ENCODE measurements at regions not wholly inside any gene's neighbourhood (a gene's known extent, or its start where the extent isn't known, plus 50 kb on each side); places are given as distances from the start of the nearest gene placed in this dataset.

- Histone ChIP-seq H3K79me2 (ENCODE audit: insufficient read depth, low read depth) (no peaks in the 10 kb centered on the region), H3K36me3 (ENCODE audit: insufficient read depth) (no peaks in the 10 kb centered on the region), H3K27ac (no peak overlapping the region), H4K20me1 (ENCODE audit: insufficient read depth) (no peaks in the 10 kb centered on the region), H3K4me2 (no peak overlapping the region), H3K4me3 (IDR thresholded peaks at IDR 0.05; ENCODE audit: insufficient read depth, low read depth, low read length) (no peak overlapping the region), H2AFZ (ENCODE audit: low read depth) (no peak overlapping the region), H3K27me3 (ENCODE audit: insufficient read depth, low read depth) (no peaks in the 10 kb centered on the region), H3K9ac (no peak overlapping the region), H3K4me1 (ENCODE audit: low read depth, poor library complexity, severe bottlenecking) (no peaks in the 10 kb centered on the region)
- no peak for TF ChIP-seq CTCF (conservative IDR thresholded peaks at IDR 0.05; ENCODE audit: low read depth, low read length)
These were observed 373.8 kb upstream of the MMS22L start for GRCh38 chr6:97656706-97657350.

DNA sequence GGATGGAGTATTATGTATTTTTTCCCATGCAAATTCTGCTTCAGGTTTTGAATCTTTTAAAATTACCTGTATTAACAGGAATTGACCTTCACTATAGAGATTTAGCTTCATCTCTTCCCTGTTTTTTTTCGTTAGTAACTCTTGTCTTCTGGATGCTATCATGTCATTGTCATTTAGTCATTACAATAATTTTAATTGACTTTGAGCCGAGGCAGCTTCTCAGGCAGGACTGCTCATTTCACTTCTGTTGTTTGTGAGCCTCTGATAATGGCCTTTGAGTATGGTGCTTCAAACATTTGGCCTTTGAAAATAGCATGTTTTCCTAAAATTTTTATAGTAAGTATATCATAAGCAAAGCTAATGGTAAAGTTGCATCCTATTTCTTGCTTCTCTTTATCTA lies 375.1 kb upstream of the MMS22L start:
- no peaks in the 10 kb centered on the region for H3K4me1 ChIP-seq (ENCODE audit: low read depth, poor library complexity, severe bottlenecking)
- H3K4me3 ChIP-seq (IDR thresholded peaks at IDR 0.05; ENCODE audit: insufficient read depth, low read depth, low read length): no peak overlapping the region
- no peak overlapping the region for H2AFZ ChIP-seq (ENCODE audit: low read depth)
- H3K27me3 ChIP-seq (ENCODE audit: insufficient read depth, low read depth): no peaks in the 10 kb centered on the region
- no peak overlapping the region for H3K4me2 ChIP-seq
- no peak overlapping the region for H3K27ac ChIP-seq
- no peak overlapping the region for H3K9ac ChIP-seq
- no peak for TF ChIP-seq CTCF (conservative IDR thresholded peaks at IDR 0.05; ENCODE audit: low read depth, low read length)
- H3K79me2 ChIP-seq (ENCODE audit: insufficient read depth, low read depth): no peaks in the 10 kb centered on the region
- no peaks in the 10 kb centered on the region for H4K20me1 ChIP-seq (ENCODE audit: insufficient read depth)
- no peaks in the 10 kb centered on the region for H3K36me3 ChIP-seq (ENCODE audit: insufficient read depth)

- TF ChIP-seq CTCF (conservative IDR thresholded peaks at IDR 0.05; ENCODE audit: low read depth, low read length): no peak
- H3K27me3 ChIP-seq (ENCODE audit: insufficient read depth, low read depth): no peaks in the 10 kb centered on the region
- H3K79me2 ChIP-seq (ENCODE audit: insufficient read depth, low read depth): no peaks in the 10 kb centered on the region
- no peak overlapping the region for H3K9ac ChIP-seq
- H3K27ac ChIP-seq: no peak overlapping the region
- H3K36me3 ChIP-seq (ENCODE audit: insufficient read depth): no peaks in the 10 kb centered on the region
- H4K20me1 ChIP-seq (ENCODE audit: insufficient read depth): no peaks in the 10 kb centered on the region
- H2AFZ ChIP-seq (ENCODE audit: low read depth): no peak overlapping the region
- no peaks in the 10 kb centered on the region for H3K4me1 ChIP-seq (ENCODE audit: low read depth, poor library complexity, severe bottlenecking)
- H3K4me3 ChIP-seq (IDR thresholded peaks at IDR 0.05; ENCODE audit: insufficient read depth, low read depth, low read length): no peak overlapping the region
- H3K4me2 ChIP-seq: no peak overlapping the region
These were observed 380.2 kb upstream of the MMS22L start for GRCh38 chr6:97663252-97663651.

DNA sequence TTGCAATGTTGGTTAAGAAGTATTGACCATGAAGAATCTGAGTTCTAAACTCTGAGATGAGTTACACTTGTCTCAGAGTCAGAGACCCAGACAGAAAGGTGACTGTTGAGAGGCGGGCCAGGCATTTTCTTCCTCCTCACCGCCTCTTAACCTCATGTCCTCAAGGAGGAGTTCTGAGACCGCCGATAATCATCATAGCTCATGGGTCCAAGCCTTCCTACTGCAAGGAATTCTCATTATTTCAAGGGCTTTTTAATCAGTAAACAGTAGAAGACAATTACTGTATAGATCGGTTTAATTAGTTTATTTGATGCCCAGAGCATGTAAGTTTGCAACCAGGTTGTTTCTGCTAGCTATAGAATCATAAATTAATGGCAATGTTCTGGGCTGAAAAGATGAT lies 382.4 kb upstream of the MMS22L start:
- H4K20me1 ChIP-seq (ENCODE audit: insufficient read depth): no peaks in the 10 kb centered on the region
- no peak overlapping the region for H3K4me2 ChIP-seq
- H3K36me3 ChIP-seq (ENCODE audit: insufficient read depth): no peaks in the 10 kb centered on the region
- H3K27ac ChIP-seq: no peak overlapping the region
- H3K9ac ChIP-seq: no peak overlapping the region
- H3K4me3 ChIP-seq (IDR thresholded peaks at IDR 0.05; ENCODE audit: insufficient read depth, low read depth, low read length): no peak overlapping the region
- no peak overlapping the region for H2AFZ ChIP-seq (ENCODE audit: low read depth)
- H3K79me2 ChIP-seq (ENCODE audit: insufficient read depth, low read depth): no peaks in the 10 kb centered on the region
- H3K27me3 ChIP-seq (ENCODE audit: insufficient read depth, low read depth): no peaks in the 10 kb centered on the region
- TF ChIP-seq CTCF (conservative IDR thresholded peaks at IDR 0.05; ENCODE audit: low read depth, low read length): no peak
- H3K4me1 ChIP-seq (ENCODE audit: low read depth, poor library complexity, severe bottlenecking): no peaks in the 10 kb centered on the region

Data from KMS-11 (cell line).